AG10803 (cell line): ENCODE measurements at regions not wholly inside any gene's neighbourhood (a gene's known extent, or its start where the extent isn't known, plus 50 kb on each side); places are given as distances from the start of the nearest gene placed in this dataset.

Experiments
- DNase-seq: peaks from one replicate; pipeline ENCODE4 v3.0.0; 2010; ENCODE audit warnings: low read depth
- H3K4me3 ChIP-seq: 2 replicates; pipeline ENCODE4 v1.5.1; 2011; ENCODE audit warnings: mild to moderate bottlenecking, low read length, control low read depth
- CTCF ChIP-seq: conservative IDR thresholded peaks from 2 replicates; pipeline ENCODE4 v1.5.1; 2011; ENCODE audit warnings: mild to moderate bottlenecking, low read length, control low read depth, inconsistent platforms

DNA sequence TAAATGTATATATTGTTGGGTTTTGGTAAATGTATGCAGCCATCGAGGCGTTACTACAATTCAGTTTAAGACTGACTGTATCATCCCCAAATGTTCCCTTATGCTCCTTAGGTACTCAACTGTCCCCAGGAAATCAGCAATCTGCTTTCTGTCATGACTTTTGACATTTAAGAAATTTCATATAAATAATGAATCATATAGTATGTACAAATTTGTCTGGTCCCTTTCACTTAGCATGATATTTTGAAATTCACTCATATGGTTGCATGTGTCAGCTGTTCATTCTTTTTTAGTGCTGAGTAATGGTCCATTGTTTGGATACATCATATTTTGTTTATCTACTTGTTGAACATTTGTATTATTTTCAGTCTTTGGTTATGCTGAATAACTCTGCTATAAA is 218.8 kb downstream of the C4orf33 start:
- no peak overlapping the region for H3K4me3 ChIP-seq
- no peak for TF ChIP-seq CTCF
- DNase-seq: no peak

- no peak overlapping the region for H3K4me3 ChIP-seq
- TF ChIP-seq CTCF: no peak
- DNase-seq: no peak
These were observed 227.0 kb downstream of the C4orf33 start for GRCh38 chr4:129322920-129323319.

DNA sequence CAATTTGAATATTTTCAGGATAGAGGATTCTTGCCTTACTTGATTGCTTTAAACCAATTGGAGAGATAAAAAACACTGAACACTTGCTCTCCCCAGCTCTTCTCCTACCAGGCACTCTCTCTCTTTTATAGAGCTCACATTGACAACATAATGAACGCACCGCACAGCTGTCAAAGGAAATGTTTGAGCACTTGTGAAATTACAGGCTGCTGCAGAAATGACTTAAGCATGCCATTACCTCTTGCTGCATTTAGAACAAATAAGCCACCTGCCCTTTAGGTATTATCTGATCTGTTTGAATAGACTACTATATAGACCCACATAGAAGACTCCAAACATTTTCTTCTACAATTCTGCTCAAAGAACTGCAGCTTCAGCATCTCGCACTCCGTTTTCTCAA is 227.7 kb downstream of the C4orf33 start:
- H3K4me3 ChIP-seq: no peak overlapping the region
- DNase-seq: no peak
- no peak for TF ChIP-seq CTCF

DNA sequence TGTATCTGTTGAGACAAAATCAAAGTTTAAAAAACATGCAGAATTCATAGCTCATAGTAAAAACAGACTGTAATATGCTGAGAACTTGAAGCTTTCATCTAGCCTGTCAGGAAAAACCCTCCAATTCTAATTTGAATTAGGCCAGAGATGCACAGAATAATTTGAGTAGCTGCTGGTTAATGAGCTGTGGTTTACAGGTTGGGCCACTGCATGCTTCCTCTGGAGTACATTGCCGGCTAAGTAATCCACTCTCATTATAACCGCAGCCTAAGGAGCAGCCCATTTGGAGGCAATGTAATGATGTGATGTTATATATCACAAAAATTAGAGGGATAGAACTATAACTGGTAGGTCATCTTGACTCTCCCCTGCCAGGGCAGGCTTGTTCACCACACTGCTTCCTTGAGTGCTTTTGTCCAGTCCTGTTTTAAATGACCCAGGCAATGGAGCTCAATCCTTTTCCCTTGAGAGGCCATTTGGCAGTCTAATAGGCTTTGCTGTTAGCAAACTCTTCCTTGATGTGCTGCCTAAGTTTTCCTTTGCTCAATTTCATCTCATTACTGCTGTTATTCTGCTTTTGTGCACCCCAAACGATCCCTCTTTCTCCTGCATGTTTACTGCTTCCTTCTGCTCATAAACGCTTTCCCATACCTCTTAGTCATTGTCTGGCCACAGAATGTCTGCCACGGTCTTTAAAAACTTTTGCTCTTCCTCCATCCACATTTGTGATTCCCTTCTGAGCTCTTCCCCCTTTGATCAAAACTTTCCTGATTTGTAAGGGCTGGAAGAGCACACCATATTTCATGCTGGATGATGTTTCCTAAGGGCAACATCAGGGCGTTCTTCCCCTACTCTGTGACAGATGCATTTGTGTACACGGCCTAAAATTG is 230.9 kb downstream of the C4orf33 start:
- no peak for DNase-seq

GRCh38 chr4:129327637-129328036 is 231.7 kb downstream of the C4orf33 start:
- no peak overlapping the region for H3K4me3 ChIP-seq
- no peak for DNase-seq
- TF ChIP-seq CTCF: no peak

More for the DNA sequence above, 230.9 kb downstream of the C4orf33 start:
- no peak for TF ChIP-seq CTCF
- H3K4me3 ChIP-seq: no peak overlapping the region

- no peak for TF ChIP-seq CTCF
- no peak for DNase-seq
- H3K4me3 ChIP-seq: no peak overlapping the region
These were observed 232.2 kb downstream of the C4orf33 start for GRCh38 chr4:129328162-129328561.

GRCh38 chr4:129334136-129334535 is 238.2 kb downstream of the C4orf33 start:
- H3K4me3 ChIP-seq: no peak overlapping the region
- no peak for DNase-seq
- TF ChIP-seq CTCF: no peak
